ENCODE measurements at regions not wholly inside any gene's neighbourhood (a gene's known extent, or its start where the extent isn't known, plus 50 kb on each side); places are given as distances from the start of the nearest gene placed in this dataset.

GRCh38 chr5:164073081-164073480, 567.7 kb downstream of the MAT2B start:
- H3K4me1 ChIP-seq (ENCODE audit: control insufficient read depth in 1 of 2, insufficient read depth in 2 of 2, low read length in 2 of 2): no peaks in the 10 kb centered on the region
- H2AFZ ChIP-seq (ENCODE audit: insufficient read depth, low read depth, low read length, poor library complexity, severe bottlenecking): no peak overlapping the region
- no peaks in the 10 kb centered on the region for H4K20me1 ChIP-seq (ENCODE audit: insufficient read depth, low read length)
- no peak overlapping the region for H3K27ac ChIP-seq (ENCODE audit: low read depth in 1 of 2, low read length in 2 of 2)
- H3K4me2 ChIP-seq (replicated peaks; ENCODE audit: extremely low read depth, low read length, poor library complexity, severe bottlenecking): no peak overlapping the region
- no peaks in the 10 kb centered on the region for H3K27me3 ChIP-seq (ENCODE audit: control insufficient read depth in 2 of 2, insufficient read depth in 2 of 2, low read length in 2 of 2)
- no peak overlapping the region for H3K4me3 Mint-ChIP-seq
- TF ChIP-seq CTCF (IDR thresholded peaks at IDR 0.05): no peak
- H3K4me1 Mint-ChIP-seq: peaks cover 4% of the 10 kb centered on the region
- no peak overlapping the region for H3K27ac Mint-ChIP-seq
- no peak for DNase-seq
- no peaks in the 10 kb centered on the region for H3K36me3 ChIP-seq (replicated peaks in 1 of 2; ENCODE audit: control insufficient read depth in 1 of 2, insufficient read depth in 2 of 2, low read length in 2 of 2)
- peaks cover 0 to 4% (median 0%) of the 10 kb centered on the region in 3 donors for H3K27me3 Mint-ChIP-seq (ENCODE audit: low read depth in 3 of 3)
- H3K9me3 ChIP-seq (replicated peaks in 1 of 2; ENCODE audit: control insufficient read depth in 1 of 2, insufficient read depth in 1 of 2, low read length in 2 of 2): no peaks in the 10 kb centered on the region
- intact Hi-C loops (cut with micrococcal nuclease): no loop called here
- no peak overlapping the region for H3K9ac ChIP-seq (ENCODE audit: insufficient read depth, low read length, poor library complexity, severe bottlenecking)
- 100% methylated on average over 1 of the region's 3 CpGs for WGBS (ENCODE audit: insufficient coverage)
- H3K9me3 Mint-ChIP-seq: peaks cover 0 to 7% (median 0%) of the 10 kb centered on the region in 7 donors
- H3K36me3 Mint-ChIP-seq: no peaks in the 10 kb centered on the region
- no peak overlapping the region for H3K4me3 ChIP-seq (replicated peaks in 1 of 3; ENCODE audit: low read depth in 2 of 3, low read length in 3 of 3)
- no peaks in the 10 kb centered on the region for H3K79me2 ChIP-seq (ENCODE audit: insufficient read depth, low read length)

DNA sequence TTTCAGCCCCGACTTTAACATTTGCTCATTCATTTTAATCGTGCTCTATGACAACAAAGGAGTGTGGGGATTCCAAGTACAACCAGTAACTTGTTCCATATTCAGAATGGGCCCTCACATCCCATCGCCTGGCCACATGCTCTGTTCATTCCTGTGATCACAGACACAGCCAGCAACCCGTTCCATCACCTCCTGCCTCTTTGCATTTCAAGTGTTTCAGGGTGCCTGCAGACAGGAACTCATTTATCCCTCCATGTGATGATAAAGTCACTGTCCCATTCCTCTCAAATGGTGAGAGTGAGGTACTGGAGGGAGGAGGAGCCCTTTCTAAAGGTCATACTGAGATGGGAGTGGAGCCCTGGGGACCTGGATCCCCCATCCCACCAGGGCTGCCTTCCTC, 571.1 kb downstream of the MAT2B start:
- no peaks in the 10 kb centered on the region for H3K79me2 ChIP-seq (ENCODE audit: insufficient read depth, low read length)
- Mint-ChIP-seq H3K27ac (no peak overlapping the region), H3K9me3 (peaks cover 0 to 4% (median 0%) of the 10 kb centered on the region in 7 donors), H3K4me3 (no peak overlapping the region), H3K27me3 (ENCODE audit: low read depth in 3 of 3) (peaks cover 0 to 3% (median 0%) of the 10 kb centered on the region in 3 donors), H3K36me3 (no peaks in the 10 kb centered on the region), H3K4me1 (no peaks in the 10 kb centered on the region)
- H4K20me1 ChIP-seq (ENCODE audit: insufficient read depth, low read length): no peaks in the 10 kb centered on the region
- intact Hi-C loops (cut with micrococcal nuclease): no loop called here
- H3K27ac ChIP-seq (ENCODE audit: low read depth in 1 of 2, low read length in 2 of 2): no peak overlapping the region
- no peaks in the 10 kb centered on the region for H3K36me3 ChIP-seq (replicated peaks in 1 of 2; ENCODE audit: control insufficient read depth in 1 of 2, insufficient read depth in 2 of 2, low read length in 2 of 2)
- H3K9me3 ChIP-seq (replicated peaks in 1 of 2; ENCODE audit: control insufficient read depth in 1 of 2, insufficient read depth in 1 of 2, low read length in 2 of 2): no peaks in the 10 kb centered on the region
- 74% methylated on average over 4 of the region's 4 CpGs for WGBS (ENCODE audit: insufficient coverage)
- TF ChIP-seq CTCF (IDR thresholded peaks at IDR 0.05): no peak
- H3K9ac ChIP-seq (ENCODE audit: insufficient read depth, low read length, poor library complexity, severe bottlenecking): no peak overlapping the region
- no peaks in the 10 kb centered on the region for H3K4me1 ChIP-seq (ENCODE audit: control insufficient read depth in 1 of 2, insufficient read depth in 2 of 2, low read length in 2 of 2)
- no peak for DNase-seq
- H3K27me3 ChIP-seq (ENCODE audit: control insufficient read depth in 2 of 2, insufficient read depth in 2 of 2, low read length in 2 of 2): no peaks in the 10 kb centered on the region
- H3K4me3 ChIP-seq (replicated peaks in 1 of 3; ENCODE audit: low read depth in 2 of 3, low read length in 3 of 3): no peak overlapping the region
- no peak overlapping the region for H3K4me2 ChIP-seq (replicated peaks; ENCODE audit: extremely low read depth, low read length, poor library complexity, severe bottlenecking)
- no peak overlapping the region for H2AFZ ChIP-seq (ENCODE audit: insufficient read depth, low read depth, low read length, poor library complexity, severe bottlenecking)

Measured in CD14-positive monocyte (primary cell).